ENCODE measurements at regions not wholly inside any gene's neighbourhood (a gene's known extent, or its start where the extent isn't known, plus 50 kb on each side); places are given as distances from the start of the nearest gene placed in this dataset.

DNA sequence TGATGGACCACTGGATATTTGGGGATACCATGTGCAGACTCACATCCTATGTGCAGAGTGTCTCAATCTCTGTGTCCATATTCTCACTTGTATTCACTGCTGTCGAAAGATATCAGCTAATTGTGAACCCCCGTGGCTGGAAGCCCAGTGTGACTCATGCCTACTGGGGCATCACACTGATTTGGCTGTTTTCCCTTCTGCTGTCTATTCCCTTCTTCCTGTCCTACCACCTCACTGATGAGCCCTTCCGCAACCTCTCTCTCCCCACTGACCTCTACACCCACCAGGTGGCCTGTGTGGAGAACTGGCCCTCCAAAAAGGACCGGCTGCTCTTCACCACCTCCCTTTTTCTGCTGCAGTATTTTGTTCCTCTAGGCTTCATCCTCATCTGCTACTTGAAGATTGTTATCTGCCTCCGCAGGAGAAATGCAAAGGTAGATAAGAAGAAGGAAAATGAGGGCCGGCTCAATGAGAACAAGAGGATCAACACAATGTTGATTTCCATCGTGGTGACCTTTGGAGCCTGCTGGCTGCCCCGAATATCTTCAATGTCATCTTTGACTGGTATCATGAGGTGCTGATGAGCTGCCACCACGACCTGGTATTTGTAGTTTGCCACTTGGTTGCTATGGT lies 54.5 kb upstream of the HNRNPA0 start:
- ATAC-seq (ENCODE audit: low read depth), result 0 out of 3 replicates have a peak, but pooled peaks have one; percentile 19
- DNase-seq (ENCODE audit: low spot score), result no peak
- H3K36me3 ChIP-seq (ENCODE audit: low read depth), result no peaks in the 10 kb centered on the region
- H3K27ac ChIP-seq (ENCODE audit: poor library complexity, severe bottlenecking), result no peak overlapping the region
- no peak overlapping the region for H3K4me3 ChIP-seq (ENCODE audit: severe bottlenecking)
- no peaks in the 10 kb centered on the region for H3K4me1 ChIP-seq (ENCODE audit: insufficient read depth, poor library complexity, severe bottlenecking)
- H3K9me3 ChIP-seq (ENCODE audit: severe bottlenecking), result no peaks in the 10 kb centered on the region
- TF ChIP-seq CTCF (IDR thresholded peaks at IDR 0.05; ENCODE audit: poor library complexity, severe bottlenecking), result no peak
- no peaks in the 10 kb centered on the region for H3K27me3 ChIP-seq (ENCODE audit: insufficient read depth, poor library complexity, severe bottlenecking)

DNA sequence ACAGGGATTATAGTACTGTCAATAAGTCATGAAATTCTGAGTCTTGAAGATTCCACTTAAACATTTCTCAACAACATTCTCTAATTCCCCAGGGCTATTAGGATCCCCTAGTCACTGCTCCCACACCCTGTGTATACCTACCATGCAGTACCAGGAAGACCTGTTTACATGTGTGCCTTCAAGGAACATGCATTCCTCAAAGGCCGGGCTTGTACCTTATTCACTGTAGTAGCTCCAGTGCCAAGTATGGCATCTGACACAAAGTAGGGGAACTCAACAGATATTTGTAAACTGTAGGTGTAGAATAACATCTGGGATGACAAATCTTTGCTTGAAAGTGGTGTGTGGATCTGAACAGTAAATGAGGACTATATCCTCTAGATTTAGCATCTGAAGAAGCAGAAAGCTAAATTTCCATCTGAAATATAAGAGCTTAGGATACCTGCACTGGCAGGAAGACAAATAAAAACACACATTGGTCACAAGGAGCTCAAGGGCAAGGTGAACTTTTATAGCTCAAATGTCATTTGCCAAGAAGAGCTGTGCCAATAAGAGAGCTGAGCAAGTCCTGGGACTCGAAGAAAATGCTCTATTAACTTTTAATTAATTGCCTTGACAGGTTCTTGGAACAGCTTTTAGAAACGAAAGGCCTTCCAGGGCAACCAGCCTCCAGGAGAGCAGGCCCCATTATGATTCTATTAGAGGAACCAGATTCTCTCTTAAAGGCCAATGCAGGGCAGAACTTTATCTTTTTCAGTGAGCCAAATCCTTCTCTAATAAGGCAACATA lies 52.3 kb upstream of the MYOT start:
- DNase-seq (ENCODE audit: low spot score) (no peak), ATAC-seq (ENCODE audit: low read depth) (0 out of 3 replicates have a peak, but pooled peaks have one; percentile 25)
- H3K27ac ChIP-seq (ENCODE audit: poor library complexity, severe bottlenecking), result no peak overlapping the region
- TF ChIP-seq CTCF (IDR thresholded peaks at IDR 0.05; ENCODE audit: poor library complexity, severe bottlenecking), result no peak
- no peaks in the 10 kb centered on the region for H3K36me3 ChIP-seq (ENCODE audit: low read depth)
- no peaks in the 10 kb centered on the region for H3K4me1 ChIP-seq (ENCODE audit: insufficient read depth, poor library complexity, severe bottlenecking)
- H3K4me3 ChIP-seq (ENCODE audit: severe bottlenecking), result no peak overlapping the region
- no peaks in the 10 kb centered on the region for H3K27me3 ChIP-seq (ENCODE audit: insufficient read depth, poor library complexity, severe bottlenecking)
- H3K9me3 ChIP-seq (ENCODE audit: severe bottlenecking), result no peaks in the 10 kb centered on the region
